ENCODE measurements at regions not wholly inside any gene's neighbourhood (a gene's known extent, or its start where the extent isn't known, plus 50 kb on each side); places are given as distances from the start of the nearest gene placed in this dataset.

DNA sequence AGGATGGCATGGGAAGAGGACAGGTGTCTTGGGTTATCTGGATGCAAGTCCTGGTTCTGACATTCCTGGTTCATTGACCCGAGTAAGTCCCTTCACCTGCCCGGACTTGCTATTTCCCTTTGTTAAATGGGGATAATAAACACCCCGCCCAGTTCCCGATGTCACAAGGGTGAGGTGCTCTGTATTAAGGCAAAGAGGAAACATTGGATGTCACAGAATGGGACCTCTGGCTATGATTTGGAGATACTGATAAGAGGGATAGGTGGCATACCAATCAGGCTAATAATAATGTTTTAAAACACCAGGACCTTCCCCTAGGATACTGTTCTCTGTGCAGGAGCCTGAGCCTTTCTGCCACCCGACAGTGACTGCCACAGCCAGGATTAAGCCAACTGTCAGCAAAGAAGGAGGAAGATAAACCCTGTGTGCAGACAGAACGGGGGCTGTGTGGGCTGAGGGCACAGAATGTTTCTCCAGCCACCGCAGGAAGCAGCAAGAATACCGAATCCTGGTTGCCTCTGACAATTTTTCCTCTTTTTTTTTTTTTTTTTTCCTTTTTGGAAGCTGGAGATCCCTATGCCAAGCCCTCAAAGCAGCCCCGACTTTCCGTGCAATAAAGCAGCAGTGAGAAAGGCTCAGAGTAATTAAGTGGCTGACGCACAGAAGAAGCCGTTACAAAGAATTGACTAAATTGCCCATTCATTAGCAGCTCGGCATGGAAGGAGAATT is 336.6 kb downstream of the SMAD2 start:
- DNase-seq = no peak

DNA sequence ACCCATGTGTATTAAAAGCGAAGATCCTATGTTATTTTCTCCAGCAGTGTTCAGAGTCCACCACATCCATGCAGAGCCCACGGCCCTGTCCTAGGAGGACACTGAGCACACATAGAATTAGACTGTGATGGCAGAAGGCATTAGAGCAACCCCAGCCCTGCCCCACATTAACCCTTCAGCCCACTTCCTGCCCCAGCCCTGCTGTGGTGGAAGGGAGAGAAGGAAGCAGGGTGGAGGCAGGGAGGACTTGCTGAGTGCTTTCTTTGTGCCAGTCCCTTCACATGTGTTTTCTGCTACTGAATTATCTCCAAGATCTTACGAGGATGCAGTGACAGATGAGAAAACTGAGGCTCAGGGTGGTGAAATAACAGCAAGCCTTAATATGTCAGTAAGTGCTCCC is 339.0 kb downstream of the SMAD2 start:
- DNase-seq = no peak

DNA sequence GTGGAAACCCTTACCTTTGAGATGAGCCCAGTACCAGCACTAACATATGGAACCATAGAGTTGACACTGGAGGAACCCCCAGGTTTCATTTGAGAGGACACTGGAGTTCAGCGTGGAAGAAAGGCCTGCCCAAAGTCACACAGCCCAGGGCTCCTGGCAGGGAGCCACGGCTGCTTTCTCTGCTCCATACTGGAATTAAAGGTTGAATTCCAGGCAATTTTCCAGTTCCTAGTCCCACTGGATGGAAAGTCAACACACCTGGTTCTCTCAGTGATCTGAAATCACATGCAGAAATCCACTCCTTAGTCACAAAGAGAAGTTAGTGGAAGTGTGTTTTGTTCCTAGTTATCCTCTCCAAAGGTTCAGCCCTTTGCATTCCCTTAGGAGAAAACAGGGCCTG is 336.1 kb upstream of the SKOR2 start:
- DNase-seq = no peak

DNA sequence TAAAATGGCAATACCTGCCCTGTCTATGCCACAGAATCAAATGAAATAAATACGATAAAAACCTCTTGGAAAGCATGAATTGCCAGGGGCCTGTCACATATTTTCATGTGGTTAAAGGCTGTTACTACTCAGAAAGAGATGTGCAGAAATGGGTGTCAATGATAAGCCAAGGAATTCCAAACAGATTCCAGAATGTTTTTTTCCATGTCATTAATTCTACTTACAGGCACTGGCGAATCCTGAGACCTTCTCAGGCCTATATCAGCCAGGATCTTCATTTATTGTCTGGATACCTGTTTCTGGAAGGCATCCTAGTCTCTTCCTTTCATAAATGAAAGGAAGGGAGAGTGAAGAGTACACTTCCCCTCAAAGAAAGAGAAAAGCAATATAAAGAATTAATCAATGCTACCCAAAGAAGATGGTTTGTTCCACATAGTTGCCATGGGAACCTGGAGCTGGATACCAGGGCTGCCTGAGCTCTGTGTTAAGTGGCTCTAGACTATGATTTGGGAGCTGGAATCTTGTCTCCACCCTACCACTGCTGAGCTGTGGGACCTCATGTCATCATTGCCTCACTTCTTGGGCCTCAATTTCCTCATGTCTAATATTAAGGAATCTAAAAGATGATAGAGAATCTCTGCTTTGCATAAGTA is 335.1 kb upstream of the SKOR2 start:
- no peak for DNase-seq

DNA sequence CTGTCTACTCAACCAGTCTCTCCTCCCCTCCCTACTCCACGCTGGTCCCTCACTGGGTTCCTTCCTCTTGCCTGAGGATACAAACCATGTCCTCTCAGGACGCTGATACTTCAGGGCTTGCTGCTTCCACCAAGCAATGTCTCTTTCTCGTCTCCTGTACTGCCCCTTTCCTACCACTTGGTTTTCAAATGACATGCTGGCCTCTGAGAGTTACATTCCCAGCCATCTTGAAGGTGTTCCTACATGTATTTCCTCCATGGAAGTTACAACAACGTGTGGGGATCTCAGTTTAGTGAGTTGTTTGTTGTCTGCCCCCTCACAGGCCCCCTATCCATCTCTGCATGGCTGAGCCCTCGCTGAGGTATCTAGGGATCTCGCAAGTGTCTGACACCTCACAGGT is 334.5 kb upstream of the SKOR2 start:
- no peak for DNase-seq

DNA sequence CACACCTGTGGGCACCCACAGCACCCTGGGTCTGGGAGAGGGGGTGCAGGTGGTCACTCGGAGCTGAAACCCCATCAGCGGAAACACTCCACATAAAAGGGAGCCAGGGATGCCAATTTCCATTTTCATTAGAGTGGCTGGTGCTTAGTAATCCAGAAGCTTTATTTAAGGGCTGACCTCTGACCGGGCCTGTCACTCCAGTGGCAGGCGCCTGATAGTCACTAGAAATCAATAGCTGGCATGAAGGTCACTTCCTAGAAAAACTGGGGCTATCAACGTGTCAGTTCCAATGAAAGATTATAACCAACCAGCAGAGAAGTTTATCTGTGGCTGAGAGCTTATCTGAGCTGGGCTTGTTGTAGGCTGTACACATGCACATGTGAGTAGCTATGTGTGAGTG is 333.7 kb upstream of the SKOR2 start:
- no peak for DNase-seq

DNA sequence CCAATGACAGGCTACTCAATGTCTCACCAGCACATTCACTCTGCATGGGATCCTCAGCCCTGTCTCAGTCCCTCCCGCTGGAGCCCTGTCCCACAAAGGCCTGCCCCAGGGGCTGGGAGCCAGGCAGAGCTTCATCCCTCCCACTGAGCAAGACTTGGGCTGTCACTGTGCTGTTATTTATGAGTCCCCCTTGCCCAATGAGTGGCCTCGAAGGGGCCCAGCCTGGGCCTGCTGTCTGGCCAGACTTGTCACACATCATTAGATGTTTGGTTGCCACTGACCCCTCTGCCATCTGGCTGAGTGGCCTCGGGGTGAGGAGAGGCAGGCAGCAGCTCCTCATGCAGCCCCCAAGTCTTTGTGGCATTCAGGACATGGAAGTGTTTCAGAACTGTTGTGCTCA is 330.6 kb upstream of the SKOR2 start:
- no peak for DNase-seq

DNA sequence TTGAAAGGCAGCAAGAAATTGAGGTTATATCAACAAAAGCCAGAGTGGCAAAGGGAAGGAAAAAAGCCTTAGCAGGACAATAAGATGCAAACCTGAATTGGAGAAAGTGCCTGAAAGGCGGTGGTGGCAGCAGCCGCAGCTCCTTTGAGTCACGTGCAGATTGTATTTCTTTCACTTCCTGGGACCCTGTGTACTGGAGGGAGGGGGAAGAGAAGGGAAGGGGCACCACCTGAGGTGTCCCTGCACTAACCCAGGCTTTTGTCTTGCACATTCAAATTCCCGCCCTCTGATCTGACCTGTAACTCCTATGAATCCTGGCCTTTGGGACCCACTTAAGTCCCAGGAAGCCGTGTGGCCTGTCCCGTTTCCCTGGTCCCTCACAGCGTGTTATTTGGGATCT is 326.1 kb upstream of the SKOR2 start:
- no peak for DNase-seq

DNA sequence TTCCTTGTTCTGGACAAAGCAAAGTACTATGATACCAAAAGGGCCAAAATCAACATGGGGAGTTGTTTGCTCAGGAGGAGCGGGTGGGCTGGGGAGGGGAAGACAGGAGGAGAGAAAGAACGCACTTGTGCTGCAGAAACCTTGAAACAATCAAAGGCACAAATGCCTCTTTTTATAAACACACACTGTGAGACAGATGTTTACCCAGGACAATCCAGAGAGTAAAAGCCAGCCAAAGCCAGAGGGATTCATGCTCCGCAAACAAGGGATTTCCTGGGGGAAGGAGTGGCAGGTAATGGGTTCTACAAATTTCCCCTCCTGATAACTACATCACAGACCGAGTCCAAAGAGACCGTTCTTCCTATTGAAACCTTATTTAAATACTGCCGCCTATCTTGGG is 323.5 kb upstream of the SKOR2 start:
- no peak for DNase-seq

DNA sequence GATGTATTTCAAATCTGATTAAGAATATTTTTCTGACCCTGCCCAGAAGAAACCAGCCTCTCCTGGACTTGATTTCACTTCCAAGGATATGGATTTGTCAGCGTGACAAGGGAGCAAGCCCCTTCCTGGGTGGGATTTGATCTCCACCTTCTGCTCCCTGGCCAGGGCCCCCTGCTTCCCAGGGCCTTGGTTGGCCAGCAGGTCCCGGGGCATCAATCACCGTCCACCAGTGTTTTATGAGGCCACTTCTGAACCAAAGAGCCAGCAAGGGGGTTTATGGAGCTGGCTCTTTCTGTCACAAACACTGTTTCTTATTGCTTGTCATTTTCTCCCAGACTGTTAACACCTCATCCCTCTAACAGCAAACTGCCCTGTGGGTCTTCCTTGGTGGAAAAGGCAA is 320.5 kb upstream of the SKOR2 start:
- DNase-seq = no peak

DNA sequence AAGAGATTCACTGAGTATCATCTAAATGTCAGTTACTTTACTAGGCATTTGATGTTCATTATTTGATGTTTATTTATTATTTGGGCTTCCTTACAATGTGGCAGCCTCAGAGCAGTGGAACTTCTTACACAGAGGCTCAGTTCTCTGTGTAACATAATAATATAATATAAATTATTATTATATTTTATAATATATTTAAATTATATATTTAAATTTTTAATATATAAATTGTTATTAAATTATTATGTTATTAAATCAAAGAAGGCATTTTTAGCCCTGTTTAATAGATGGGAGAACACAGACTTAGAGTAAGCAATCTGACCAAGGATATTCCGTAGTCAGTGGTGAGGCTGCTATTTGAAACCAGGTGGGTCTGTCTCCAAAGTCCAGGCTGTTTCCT is 315.3 kb upstream of the SKOR2 start:
- no peak for DNase-seq

DNA sequence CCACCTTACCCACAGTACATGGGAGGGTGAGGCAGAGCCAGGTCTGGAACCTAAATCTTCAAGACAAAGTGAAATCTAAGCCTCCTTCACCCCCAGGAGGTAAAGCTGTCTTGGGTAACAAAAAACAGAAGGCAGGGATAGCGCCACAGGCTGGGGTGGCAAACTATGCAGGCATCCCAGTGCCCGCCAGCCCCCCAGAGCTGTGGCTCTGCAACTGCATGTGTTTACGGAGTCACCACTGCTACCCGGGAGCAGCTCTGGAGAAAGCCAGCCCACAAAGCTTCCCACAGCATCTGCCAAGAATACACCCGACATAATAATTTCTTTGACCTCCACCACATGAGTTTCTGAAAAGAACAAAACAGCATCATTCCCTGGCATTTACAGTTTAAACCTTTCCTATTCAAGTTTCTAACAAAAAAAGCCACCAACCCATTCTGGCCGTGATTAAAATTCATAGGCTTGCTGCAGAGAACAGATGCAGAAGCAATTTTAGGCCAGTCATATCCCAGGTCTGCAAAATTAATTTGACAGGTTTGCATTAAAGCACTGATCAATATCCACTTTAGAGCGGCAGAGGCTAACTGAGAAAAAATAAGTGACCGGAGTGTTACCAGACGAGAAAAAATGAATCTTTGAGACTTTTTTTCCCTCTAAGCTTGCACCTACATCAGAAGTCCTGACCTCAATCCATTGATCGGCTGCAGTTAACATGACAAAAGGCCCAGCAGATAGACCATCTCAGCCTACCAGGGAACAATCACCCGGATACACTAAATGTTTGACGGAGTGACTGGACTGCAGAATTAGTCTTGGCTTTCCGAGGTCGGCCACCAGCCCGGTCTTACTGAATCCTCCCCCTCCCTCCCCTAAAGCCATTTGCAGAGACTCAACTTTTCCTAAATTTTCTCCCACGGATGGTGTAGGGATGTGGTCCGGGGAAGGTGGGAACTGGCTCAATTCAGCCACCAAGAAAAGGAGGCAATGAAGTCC is 309.6 kb upstream of the SKOR2 start:
- DNase-seq = no peak

DNA sequence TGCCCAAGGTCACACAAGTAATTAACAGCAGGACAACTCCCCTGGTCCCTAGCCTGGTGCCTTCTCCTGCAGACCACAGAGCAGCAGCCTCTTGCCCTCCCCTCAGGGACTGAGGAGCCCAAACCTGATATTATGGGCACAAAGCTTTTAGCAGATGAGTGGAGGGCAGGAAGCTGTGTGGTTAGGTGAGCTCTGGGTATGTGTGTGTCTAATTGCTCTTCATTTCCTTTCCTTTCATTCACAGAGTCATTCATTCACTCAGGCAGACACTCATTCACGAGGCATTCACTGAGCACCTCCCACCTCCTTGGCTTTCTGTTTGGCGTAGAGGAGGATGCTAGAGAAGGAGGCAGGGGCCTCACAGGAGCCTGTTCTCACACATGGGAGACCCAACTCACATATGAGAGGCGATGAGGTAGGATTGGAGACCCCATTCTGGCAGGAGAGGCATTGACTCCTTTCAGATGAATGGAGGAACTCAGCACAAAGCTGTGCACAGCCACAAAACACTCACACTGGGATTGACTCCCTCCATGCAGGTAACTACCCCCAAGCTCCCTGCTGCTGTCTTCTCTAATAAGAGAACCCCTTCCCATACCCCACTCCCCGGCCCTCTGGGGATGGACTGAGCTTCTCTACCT is 306.8 kb upstream of the SKOR2 start:
- DNase-seq = no peak

DNA sequence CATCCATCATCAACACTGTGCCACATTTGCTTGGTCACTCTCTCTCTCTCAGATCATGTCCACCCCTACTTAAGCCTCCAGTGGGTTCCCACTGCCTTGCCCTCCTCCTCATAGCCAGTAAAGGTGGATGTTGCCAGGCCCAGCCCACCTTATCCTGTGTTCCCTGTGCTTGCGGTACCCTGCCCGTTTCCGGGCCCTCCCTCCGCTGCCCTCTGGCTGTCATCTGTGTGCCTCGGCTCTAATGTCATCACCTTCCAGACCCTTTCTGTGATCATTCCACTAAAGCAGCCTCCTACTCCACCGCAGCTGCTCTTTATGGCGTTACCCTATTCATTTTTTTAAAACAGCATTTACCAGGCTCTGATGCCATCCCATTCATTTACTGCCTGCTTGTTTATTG is 305.7 kb upstream of the SKOR2 start:
- no peak for DNase-seq

DNA sequence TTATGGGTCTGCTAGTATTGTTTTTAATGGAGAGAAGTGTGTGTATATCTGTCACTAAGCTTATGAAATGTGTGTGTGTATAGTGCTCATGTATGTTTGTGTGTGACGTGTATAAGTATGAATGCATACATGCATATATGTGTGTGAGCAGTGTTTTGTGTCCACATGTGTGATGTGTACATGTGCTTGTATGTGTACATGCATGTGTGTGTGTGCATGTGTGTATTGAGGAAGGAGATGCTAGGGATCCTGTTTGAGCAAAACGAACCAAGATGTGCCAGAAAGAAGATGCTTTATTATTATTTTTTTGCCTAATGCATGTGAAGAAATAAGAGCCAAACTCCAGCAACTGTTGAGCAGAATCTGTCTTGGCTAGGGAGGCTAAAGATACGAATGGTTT is 301.3 kb upstream of the SKOR2 start:
- DNase-seq = no peak

DNA sequence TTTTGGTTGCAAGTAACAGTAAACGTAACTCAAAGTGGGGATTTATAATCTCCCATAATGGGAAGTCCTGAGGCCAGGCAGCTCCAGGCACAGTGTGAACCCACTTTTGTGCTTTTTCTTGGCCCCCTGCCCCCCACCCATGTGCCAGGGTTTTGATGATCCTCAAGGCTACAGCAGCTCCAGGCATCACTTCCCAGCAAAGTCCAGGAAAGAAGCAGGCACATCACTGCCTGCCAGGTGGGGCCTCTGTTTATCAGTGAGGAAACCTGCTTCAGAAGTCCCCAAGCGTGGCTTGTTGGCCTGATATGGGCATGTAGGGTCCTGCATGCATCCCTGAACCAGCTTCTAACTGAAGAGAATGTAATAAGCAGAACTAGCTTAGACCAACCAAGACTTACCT is 299.2 kb upstream of the SKOR2 start:
- no peak for DNase-seq

DNA sequence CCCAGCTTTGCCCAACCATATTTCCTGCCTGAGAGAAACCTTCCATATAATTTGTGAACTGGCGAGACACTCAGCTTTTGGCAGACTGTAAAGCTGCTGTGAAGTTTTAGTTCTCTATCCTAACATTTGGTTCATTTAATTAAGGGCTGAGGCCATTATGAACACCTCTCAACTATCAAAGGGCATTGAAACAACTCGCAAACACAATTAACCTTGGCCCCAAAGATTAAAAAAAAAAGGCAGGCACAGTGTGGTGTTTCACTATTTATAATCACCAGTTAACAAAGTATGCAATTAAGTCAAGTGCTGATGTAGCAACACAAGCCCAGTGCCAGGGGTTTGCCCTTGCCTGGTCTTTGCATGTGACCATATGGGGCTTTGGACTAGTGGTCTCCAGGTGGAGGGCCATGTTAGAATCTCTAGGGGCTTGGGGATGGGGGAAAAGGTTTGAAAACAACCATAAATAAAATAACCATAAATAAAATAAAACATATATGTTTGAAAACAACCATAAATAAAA is 297.6 kb upstream of the SKOR2 start:
- no peak for DNase-seq

DNA sequence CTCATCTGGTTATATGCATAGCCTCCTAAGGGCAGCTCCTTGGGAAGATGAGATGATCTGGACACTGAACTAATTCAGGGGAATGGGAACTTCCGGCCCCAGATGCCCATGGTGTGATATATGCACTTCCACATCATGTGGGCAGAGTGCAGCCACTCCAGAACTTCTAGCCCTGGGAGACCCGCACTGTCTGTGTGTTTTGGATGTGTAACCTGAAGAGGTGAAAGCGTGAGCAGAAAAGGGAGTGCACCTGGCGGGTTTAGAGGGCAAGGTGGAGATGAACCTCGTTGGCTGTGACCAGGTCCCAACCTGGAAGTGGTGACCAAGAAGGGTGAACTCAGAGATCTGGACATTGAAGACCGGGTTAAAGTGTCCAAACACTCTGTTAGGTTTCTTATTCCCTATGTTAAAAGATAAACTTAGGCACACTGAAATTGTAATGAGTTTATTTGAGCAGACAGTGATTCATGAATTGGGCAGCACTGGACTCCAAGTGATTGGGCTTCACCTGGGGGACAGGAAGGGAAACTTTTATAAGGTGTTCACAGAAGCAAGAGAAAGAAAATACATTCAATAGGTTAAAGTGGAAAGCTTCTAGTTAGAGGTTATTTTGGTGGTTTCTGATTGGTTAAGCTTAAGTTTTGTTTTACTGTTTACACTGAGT is 296.2 kb upstream of the SKOR2 start:
- no peak for DNase-seq

DNA sequence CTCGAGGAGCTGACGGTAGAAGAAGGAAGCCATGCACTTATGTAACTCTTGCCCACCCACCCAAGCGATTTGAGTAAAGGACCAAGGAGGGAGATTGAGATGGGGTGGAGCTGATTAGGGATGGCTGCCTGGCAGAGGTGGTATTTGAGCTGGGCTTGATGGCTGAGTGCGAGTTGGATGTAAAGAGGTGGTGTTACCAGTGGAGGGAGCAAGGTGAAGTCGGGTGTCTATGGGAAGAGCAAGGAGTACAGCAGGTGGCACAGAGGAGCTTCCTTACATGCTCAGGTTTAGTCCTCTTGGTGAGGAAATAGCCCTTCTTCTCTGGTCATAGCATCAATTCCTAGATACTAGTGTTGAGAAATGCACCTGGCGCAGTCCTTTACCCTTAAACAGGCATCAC is 294.2 kb upstream of the SKOR2 start:
- no peak for DNase-seq

DNA sequence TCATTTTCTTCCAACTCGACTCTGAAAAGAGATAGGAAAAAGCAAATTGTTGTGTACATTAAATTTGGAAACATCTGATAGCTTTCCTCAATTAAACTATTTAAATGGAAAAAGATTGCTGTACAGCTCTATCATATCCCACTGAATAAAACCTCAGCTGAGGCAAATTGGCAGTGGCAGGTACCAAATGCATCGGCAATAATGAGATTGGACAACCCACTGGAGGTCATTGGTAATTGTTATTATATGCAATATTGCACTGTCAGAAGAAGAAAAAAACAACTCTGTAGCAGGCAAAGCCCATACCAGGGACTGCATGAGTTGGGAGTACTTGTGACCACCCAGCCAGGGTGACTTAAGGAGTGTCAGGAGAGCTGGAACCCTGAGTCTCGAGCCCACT is 291.6 kb upstream of the SKOR2 start:
- DNase-seq = no peak

DNA sequence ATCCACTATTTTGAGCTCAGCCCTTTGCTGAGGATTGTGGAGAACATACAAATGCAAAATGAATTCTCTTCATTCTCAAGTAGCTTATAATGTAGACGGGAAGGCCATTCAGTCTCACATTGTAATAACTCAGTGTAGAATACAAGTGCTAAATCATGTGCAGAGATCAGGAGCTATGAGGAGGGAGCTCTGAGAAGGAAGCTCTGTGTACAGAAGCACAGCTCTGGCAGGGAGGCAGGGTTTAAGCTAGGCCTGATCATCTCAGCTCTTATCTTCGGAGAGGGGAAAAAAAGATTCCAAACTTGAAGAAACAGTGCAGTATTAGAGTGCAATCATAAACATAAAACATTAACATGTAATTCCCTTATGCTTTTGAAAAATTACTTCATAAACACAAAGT is 291.1 kb upstream of the SKOR2 start:
- no peak for DNase-seq

DNA sequence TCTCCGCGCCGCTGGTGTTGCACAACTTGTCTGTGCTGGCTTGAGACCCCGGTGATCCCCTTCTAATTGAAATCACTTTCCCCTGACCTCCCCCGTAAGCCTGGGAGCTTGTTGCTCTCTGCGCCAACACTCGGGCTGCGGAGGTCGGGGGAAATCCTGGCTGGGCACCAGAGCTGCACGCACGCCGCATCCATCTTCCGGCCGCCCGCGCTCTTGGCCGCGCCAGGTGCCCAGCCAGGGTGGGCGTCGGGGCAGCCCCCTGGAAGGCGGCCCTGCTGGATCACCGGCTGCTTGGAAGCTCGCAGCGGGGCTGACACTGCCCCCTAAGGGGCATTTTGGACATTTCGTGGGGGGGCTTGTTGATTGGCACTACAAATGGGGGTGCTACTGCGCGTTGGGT is 280.3 kb upstream of the SKOR2 start:
- DNase-seq = no peak

DNA sequence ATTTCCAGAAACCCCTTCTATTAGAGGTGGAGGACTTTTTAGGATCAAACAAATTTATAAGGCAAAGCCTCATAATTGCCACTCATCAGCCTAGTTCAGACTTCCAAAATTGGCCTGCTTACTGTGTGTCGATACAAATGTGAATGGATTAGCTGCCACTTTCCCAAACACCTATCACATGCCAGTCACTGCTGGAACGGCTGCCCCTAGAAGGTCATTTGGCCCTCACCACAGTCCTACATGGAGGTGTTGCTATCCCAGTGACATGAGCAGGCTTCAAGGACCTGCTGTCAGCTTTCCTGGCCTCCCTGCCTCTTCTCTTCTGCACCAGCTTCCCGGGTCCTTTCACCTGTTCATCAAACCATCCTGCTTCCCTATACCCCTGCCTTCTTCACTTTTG is 279.2 kb upstream of the SKOR2 start:
- no peak for DNase-seq
